PC-3 (cell line): ENCODE measurements at regions not wholly inside any gene's neighbourhood (a gene's known extent, or its start where the extent isn't known, plus 50 kb on each side); places are given as distances from the start of the nearest gene placed in this dataset.

Source experiments
- EZH2 ChIP-seq: fragments of 300-600 bp; sonication (generic); IDR thresholded peaks from one replicate; pipeline ENCODE4 v1.6.1; 2017; ENCODE audit warnings: antibody characterized with exemption, mild to moderate bottlenecking, low read length; ENCODE audit not compliant: unreplicated experiment
- EZH2phosphoT487 ChIP-seq: fragments of 300-600 bp; sonication (generic); IDR thresholded peaks from 2 replicates; pipeline ENCODE4 v1.6.1; 2018; ENCODE audit warnings: mild to moderate bottlenecking, antibody characterized with exemption, low read length, borderline replicate concordance
- TF ChIP-seq, protein P1 (sequence below): fragments of 300-600 bp; sonication (generic); conservative IDR thresholded peaks from 2 replicates; pipeline ENCODE4 v1.5.1; 2017; ENCODE audit warnings: antibody characterized with exemption, low read depth, mild to moderate bottlenecking, low read length

DNA sequence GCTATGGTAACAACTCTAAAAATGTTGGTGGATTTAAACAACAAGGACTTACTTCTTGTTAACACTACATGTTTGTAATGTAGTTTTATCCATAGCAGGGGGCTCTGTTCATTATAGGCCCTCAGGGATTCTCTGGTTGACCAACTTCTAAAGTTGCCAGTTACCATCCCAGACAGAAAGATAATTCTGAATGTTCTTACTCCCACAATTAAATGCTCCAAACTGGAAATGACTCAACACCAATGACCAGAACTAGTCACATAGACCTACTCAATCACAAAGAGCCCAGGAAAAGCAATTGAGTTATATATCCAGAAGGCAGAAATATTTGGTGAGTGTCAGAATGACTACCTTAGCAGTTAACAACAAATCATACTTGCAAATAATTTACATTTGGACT is 199.3 kb upstream of the UMPS start:
- TF ChIP-seq, protein P1, sequence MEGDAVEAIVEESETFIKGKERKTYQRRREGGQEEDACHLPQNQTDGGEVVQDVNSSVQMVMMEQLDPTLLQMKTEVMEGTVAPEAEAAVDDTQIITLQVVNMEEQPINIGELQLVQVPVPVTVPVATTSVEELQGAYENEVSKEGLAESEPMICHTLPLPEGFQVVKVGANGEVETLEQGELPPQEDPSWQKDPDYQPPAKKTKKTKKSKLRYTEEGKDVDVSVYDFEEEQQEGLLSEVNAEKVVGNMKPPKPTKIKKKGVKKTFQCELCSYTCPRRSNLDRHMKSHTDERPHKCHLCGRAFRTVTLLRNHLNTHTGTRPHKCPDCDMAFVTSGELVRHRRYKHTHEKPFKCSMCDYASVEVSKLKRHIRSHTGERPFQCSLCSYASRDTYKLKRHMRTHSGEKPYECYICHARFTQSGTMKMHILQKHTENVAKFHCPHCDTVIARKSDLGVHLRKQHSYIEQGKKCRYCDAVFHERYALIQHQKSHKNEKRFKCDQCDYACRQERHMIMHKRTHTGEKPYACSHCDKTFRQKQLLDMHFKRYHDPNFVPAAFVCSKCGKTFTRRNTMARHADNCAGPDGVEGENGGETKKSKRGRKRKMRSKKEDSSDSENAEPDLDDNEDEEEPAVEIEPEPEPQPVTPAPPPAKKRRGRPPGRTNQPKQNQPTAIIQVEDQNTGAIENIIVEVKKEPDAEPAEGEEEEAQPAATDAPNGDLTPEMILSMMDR = no peak
- TF ChIP-seq EZH2phosphoT487 = no peak
- TF ChIP-seq EZH2 = no peak
